Renal cortex interstitium (tissue), 11 donors: ENCODE measurements at regions not wholly inside any gene's neighbourhood (a gene's known extent, or its start where the extent isn't known, plus 50 kb on each side); places are given as distances from the start of the nearest gene placed in this dataset.
"Not testable (repeated sequence)": the region's sequence is repeated elsewhere in the genome, so short reads cannot be mapped to it uniquely, and the experiment has no call there.

Experiments
- DNase-seq, 11 donors: peaks; one replicate each; pipeline ENCODE4 v3.0.0-alpha.2; 2013; ENCODE audit warnings: low read depth in 9 of 11, low spot score in 4 of 11; ENCODE audit errors: extremely low read depth in 1 of 11

- no peak for DNase-seq
Observed at GRCh38 chr2:65943099-65943786, 491.7 kb upstream of the MEIS1 start.

GRCh38 chr2:65940856-65941255 is 494.1 kb upstream of the MEIS1 start:
- no peak for DNase-seq

GRCh38 chr2:65939687-65940086 is 495.2 kb upstream of the MEIS1 start:
- DNase-seq: no peak

- no peak for DNase-seq
Observed at GRCh38 chr2:65937379-65938160, 497.4 kb upstream of the MEIS1 start.

GRCh38 chr2:65934992-65935629 is 499.8 kb upstream of the MEIS1 start:
- DNase-seq: no peak

- no peak for DNase-seq
Observed at GRCh38 chr2:65932571-65932970, 500.2 kb upstream of the SPRED2 start.

GRCh38 chr2:65931056-65931455 is 498.7 kb upstream of the SPRED2 start:
- DNase-seq: no peak

- DNase-seq: no peak
Observed at GRCh38 chr2:65930259-65930658, 497.9 kb upstream of the SPRED2 start.

GRCh38 chr2:65929664-65930063 is 497.3 kb upstream of the SPRED2 start:
- not testable (repeated sequence) for DNase-seq

- DNase-seq: no peak
Observed at GRCh38 chr2:65922794-65923193, 490.4 kb upstream of the SPRED2 start.

- no peak for DNase-seq
Observed at GRCh38 chr2:65922030-65922429, 489.6 kb upstream of the SPRED2 start.

- no peak for DNase-seq
Observed at GRCh38 chr2:65921116-65921515, 488.7 kb upstream of the SPRED2 start.

- no peak for DNase-seq
Observed at GRCh38 chr2:65920659-65921058, 488.3 kb upstream of the SPRED2 start.

GRCh38 chr2:65919550-65920188 is 487.3 kb upstream of the SPRED2 start:
- no peak for DNase-seq

- peak in 3 of 11 donors; percentile 12 to 26 (median 13) for DNase-seq
Observed at GRCh38 chr2:65918760-65919187, 486.4 kb upstream of the SPRED2 start.

- peak in 2 of 11 donors; percentile 9 to 14 for DNase-seq
Observed at GRCh38 chr2:65917986-65918385, 485.6 kb upstream of the SPRED2 start.

- no peak for DNase-seq
Observed at GRCh38 chr2:65916785-65917295, 484.4 kb upstream of the SPRED2 start.

- no peak for DNase-seq
Observed at GRCh38 chr2:65916177-65916576, 483.8 kb upstream of the SPRED2 start.

GRCh38 chr2:65915273-65915672 is 482.9 kb upstream of the SPRED2 start:
- DNase-seq: no peak
